GM23338 (cell line): ENCODE measurements at regions not wholly inside any gene's neighbourhood (a gene's known extent, or its start where the extent isn't known, plus 50 kb on each side); places are given as distances from the start of the nearest gene placed in this dataset.
A peak's percentile ranks its signal among the peaks of the same experiment; 100 is the strongest.

ENCODE experiments used
- ATAC-seq: fragments of 200-7000 bp; cut with Tn5 transposase; 3 replicates; pipeline ENCODE4 v1.9.1; 2020
- DNase-seq: peaks from one replicate; pipeline ENCODE4 v3.0.0-alpha.2; 2015; ENCODE audit warnings: low spot score
- H2AFZ ChIP-seq: fragments of 200-600 bp; sonication (generic); 2 replicates; pipeline ENCODE4 v1.8.0; 2016; ENCODE audit warnings: antibody characterized with exemption, mild to moderate bottlenecking, moderate library complexity
- H3F3A ChIP-seq: fragments of 200-600 bp; sonication (generic); replicated peaks from 2 replicates; pipeline ENCODE4 v1.8.0; 2017; ENCODE audit warnings: antibody characterized with exemption, mixed run types, low read depth
- H3K27ac ChIP-seq: fragments of 200-600 bp; sonication (generic); 2 replicates; pipeline ENCODE4 v1.6.1; 2016; ENCODE audit warnings: low read depth
- H3K27me3 ChIP-seq: fragments of 200-600 bp; sonication (generic); 2 replicates; pipeline ENCODE4 v1.8.0; 2016; ENCODE audit warnings: mild to moderate bottlenecking, mixed run types, moderate library complexity; ENCODE audit not compliant: insufficient read depth
- H3K36me3 ChIP-seq: fragments of 200-600 bp; sonication (generic); 2 replicates; pipeline ENCODE4 v1.8.0; 2016; ENCODE audit warnings: mild to moderate bottlenecking; ENCODE audit not compliant: insufficient read depth
- H3K4me1 ChIP-seq: fragments of 200-600 bp; sonication (generic); 2 replicates; pipeline ENCODE4 v1.8.0; 2016; ENCODE audit warnings: mild to moderate bottlenecking, moderate library complexity; ENCODE audit not compliant: insufficient read depth
- H3K4me2 ChIP-seq: fragments of 200-600 bp; sonication (generic); 2 replicates; pipeline ENCODE4 v1.7.1; 2017; ENCODE audit warnings: mixed run types
- H3K4me3 ChIP-seq: fragments of 200-600 bp; sonication (generic); 2 replicates; pipeline ENCODE4 v1.6.1; 2016; ENCODE audit warnings: mixed run types
- H3K79me2 ChIP-seq: fragments of 200-600 bp; sonication (generic); replicated peaks from 2 replicates; pipeline ENCODE4 v1.8.0; 2017; ENCODE audit warnings: mild to moderate bottlenecking; ENCODE audit not compliant: insufficient read depth
- H3K9me2 ChIP-seq: fragments of 200-600 bp; sonication (generic); 2 replicates; pipeline ENCODE4 v1.8.0; 2017; ENCODE audit not compliant: insufficient read depth
- H4K20me1 ChIP-seq: fragments of 200-600 bp; sonication (generic); replicated peaks from 2 replicates; pipeline ENCODE4 v1.8.0; 2017; ENCODE audit warnings: mild to moderate bottlenecking; ENCODE audit not compliant: insufficient read depth
- H3K27ac Mint-ChIP-seq: 2 replicates; pipeline ENCODE4 v1.8.0; 2020; ENCODE audit warnings: inconsistent platforms, mild to moderate bottlenecking, moderate library complexity, mixed read lengths
- H3K27me3 Mint-ChIP-seq: 3 replicates; pipeline ENCODE4 v1.8.0; 2022; ENCODE audit warnings: low read depth, mild to moderate bottlenecking, moderate library complexity, mixed read lengths, inconsistent platforms; ENCODE audit not compliant: insufficient read depth, poor library complexity
- H3K36me3 Mint-ChIP-seq: 3 replicates; pipeline ENCODE4 v1.8.0; 2021; ENCODE audit warnings: low read depth, mild to moderate bottlenecking, inconsistent platforms, moderate library complexity, mixed read lengths
- H3K4me1 Mint-ChIP-seq: 3 replicates; pipeline ENCODE4 v1.8.0; 2020; ENCODE audit warnings: mild to moderate bottlenecking, inconsistent platforms, mixed read lengths
- H3K4me3 Mint-ChIP-seq: 3 replicates; pipeline ENCODE4 v1.8.0; 2021; ENCODE audit warnings: moderate library complexity, mild to moderate bottlenecking, inconsistent platforms, mixed read lengths
- H3K9me3 Mint-ChIP-seq: 3 replicates; pipeline ENCODE4 v1.8.0; 2020; ENCODE audit warnings: moderate library complexity, mild to moderate bottlenecking, inconsistent platforms, mixed read lengths
- CREB1 ChIP-seq: fragments of 250-450 bp; sonication (Bioruptor Pico); IDR thresholded peaks from 2 replicates; pipeline ENCODE4 v1.5.0; 2020; ENCODE audit warnings: low read depth, mild to moderate bottlenecking, moderate library complexity
- CTCF ChIP-seq, 2 experiments: fragments of 200-600 bp in 1 of 2; sonication (generic) in 1 of 2; conservative IDR thresholded peaks; 2 replicates each; pipeline versions ENCODE4 v1.5.1 to v1.6.1; 2016 to 2017; ENCODE audit warnings: antibody characterized with exemption in 2 of 2, low read depth in 2 of 2, mild to moderate bottlenecking in 2 of 2, moderate library complexity in 1 of 2
- ETS1 ChIP-seq: IDR thresholded peaks from 2 replicates; pipeline ENCODE4 v1.6.1; 2016; ENCODE audit warnings: antibody characterized with exemption
- EZH2 ChIP-seq: fragments of 200-600 bp; sonication (generic); IDR thresholded peaks from one replicate; pipeline ENCODE4 v1.8.0; 2017; ENCODE audit warnings: antibody characterized with exemption, mild to moderate bottlenecking, low read depth; ENCODE audit not compliant: unreplicated experiment
- EZH2phosphoT487 ChIP-seq: fragments of 200-600 bp; sonication (generic); IDR thresholded peaks from one replicate; pipeline ENCODE4 v1.8.1; 2018; ENCODE audit warnings: antibody characterized with exemption; ENCODE audit not compliant: unreplicated experiment
- JUNB ChIP-seq: IDR thresholded peaks from one replicate; pipeline ENCODE4 v1.6.1; 2016; ENCODE audit warnings: antibody characterized with exemption; ENCODE audit not compliant: unreplicated experiment
- NANOG ChIP-seq: IDR thresholded peaks from 2 replicates; pipeline ENCODE4 v1.6.1; 2016; ENCODE audit warnings: antibody characterized with exemption, borderline replicate concordance
- POLR2AphosphoS5 ChIP-seq: IDR thresholded peaks from 2 replicates; pipeline ENCODE4 v1.6.1; 2016; ENCODE audit warnings: antibody characterized with exemption, low read depth
- STAT1 ChIP-seq: IDR thresholded peaks from one replicate; pipeline ENCODE4 v1.6.1; 2016; ENCODE audit warnings: antibody characterized with exemption; ENCODE audit not compliant: unreplicated experiment
- ZNF114 ChIP-seq: fragments of 250-450 bp; sonication (Bioruptor Pico); IDR thresholded peaks from 2 replicates; pipeline ENCODE4 v1.5.0; 2020; ENCODE audit warnings: mild to moderate bottlenecking, moderate library complexity
- ZNF331 ChIP-seq: fragments of 250-450 bp; sonication (Bioruptor Pico); IDR thresholded peaks from 2 replicates; pipeline ENCODE4 v1.5.0; 2020; ENCODE audit warnings: low read depth, mild to moderate bottlenecking, moderate library complexity
- TF ChIP-seq, protein P1 (sequence below): IDR thresholded peaks from one replicate; pipeline ENCODE4 v1.6.1; 2018; ENCODE audit warnings: antibody characterized with exemption; ENCODE audit not compliant: unreplicated experiment
- TF ChIP-seq, protein P2 (sequence below): fragments of 250-450 bp; sonication (Bioruptor Pico); IDR thresholded peaks from 2 replicates; pipeline ENCODE4 v1.5.0; 2020; ENCODE audit warnings: mild to moderate bottlenecking, moderate library complexity

- no peak overlapping the region for H3K4me3 Mint-ChIP-seq
- no peaks in the 10 kb centered on the region for H4K20me1 ChIP-seq
- peaks cover 10% of the 10 kb centered on the region for H3K4me1 ChIP-seq
- peaks cover 2% of the 10 kb centered on the region for H3K27me3 Mint-ChIP-seq
- H3K79me2 ChIP-seq = no peaks in the 10 kb centered on the region
- ATAC-seq (no peak), DNase-seq (no peak)
- H3F3A ChIP-seq = no peaks in the 10 kb centered on the region
- H3K36me3 ChIP-seq = no peaks in the 10 kb centered on the region
- H3K27me3 ChIP-seq = no peaks in the 10 kb centered on the region
- H3K4me1 Mint-ChIP-seq = peaks cover 7% of the 10 kb centered on the region; the same call in 2 of the 3 replicates
- peaks cover 6% of the 10 kb centered on the region for H3K9me2 ChIP-seq
- H3K36me3 Mint-ChIP-seq = peaks cover 4% of the 10 kb centered on the region; the same call in 1 of the 3 replicates
- no peak overlapping the region for H3K4me2 ChIP-seq
- H3K9me3 Mint-ChIP-seq = peaks cover 7% of the 10 kb centered on the region
- H2AFZ ChIP-seq = peak overlapping the region; percentile 32; the same call in 1 of the 2 replicates
- H3K4me3 ChIP-seq = no peak overlapping the region
- H3K27ac ChIP-seq = no peak overlapping the region
- H3K27ac Mint-ChIP-seq = no peak overlapping the region
- no peak for TF ChIP-seq NANOG
- no peak for TF ChIP-seq EZH2phosphoT487
- no peak for TF ChIP-seq JUNB
- TF ChIP-seq STAT1 = no peak
- TF ChIP-seq CTCF (conservative IDR thresholded peaks at IDR 0.05; ENCODE audit: low read depth in 2 of 2) = no peak
- TF ChIP-seq ZNF331 (CRISPR knock-in tag) = no peak
- no peak for TF ChIP-seq CREB1 (CRISPR knock-in tag)
- TF ChIP-seq ZNF114 (CRISPR knock-in tag) = no peak
- TF ChIP-seq EZH2 = no peak
- TF ChIP-seq, protein P1, sequence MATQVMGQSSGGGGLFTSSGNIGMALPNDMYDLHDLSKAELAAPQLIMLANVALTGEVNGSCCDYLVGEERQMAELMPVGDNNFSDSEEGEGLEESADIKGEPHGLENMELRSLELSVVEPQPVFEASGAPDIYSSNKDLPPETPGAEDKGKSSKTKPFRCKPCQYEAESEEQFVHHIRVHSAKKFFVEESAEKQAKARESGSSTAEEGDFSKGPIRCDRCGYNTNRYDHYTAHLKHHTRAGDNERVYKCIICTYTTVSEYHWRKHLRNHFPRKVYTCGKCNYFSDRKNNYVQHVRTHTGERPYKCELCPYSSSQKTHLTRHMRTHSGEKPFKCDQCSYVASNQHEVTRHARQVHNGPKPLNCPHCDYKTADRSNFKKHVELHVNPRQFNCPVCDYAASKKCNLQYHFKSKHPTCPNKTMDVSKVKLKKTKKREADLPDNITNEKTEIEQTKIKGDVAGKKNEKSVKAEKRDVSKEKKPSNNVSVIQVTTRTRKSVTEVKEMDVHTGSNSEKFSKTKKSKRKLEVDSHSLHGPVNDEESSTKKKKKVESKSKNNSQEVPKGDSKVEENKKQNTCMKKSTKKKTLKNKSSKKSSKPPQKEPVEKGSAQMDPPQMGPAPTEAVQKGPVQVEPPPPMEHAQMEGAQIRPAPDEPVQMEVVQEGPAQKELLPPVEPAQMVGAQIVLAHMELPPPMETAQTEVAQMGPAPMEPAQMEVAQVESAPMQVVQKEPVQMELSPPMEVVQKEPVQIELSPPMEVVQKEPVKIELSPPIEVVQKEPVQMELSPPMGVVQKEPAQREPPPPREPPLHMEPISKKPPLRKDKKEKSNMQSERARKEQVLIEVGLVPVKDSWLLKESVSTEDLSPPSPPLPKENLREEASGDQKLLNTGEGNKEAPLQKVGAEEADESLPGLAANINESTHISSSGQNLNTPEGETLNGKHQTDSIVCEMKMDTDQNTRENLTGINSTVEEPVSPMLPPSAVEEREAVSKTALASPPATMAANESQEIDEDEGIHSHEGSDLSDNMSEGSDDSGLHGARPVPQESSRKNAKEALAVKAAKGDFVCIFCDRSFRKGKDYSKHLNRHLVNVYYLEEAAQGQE = no peak
- TF ChIP-seq, protein P2, sequence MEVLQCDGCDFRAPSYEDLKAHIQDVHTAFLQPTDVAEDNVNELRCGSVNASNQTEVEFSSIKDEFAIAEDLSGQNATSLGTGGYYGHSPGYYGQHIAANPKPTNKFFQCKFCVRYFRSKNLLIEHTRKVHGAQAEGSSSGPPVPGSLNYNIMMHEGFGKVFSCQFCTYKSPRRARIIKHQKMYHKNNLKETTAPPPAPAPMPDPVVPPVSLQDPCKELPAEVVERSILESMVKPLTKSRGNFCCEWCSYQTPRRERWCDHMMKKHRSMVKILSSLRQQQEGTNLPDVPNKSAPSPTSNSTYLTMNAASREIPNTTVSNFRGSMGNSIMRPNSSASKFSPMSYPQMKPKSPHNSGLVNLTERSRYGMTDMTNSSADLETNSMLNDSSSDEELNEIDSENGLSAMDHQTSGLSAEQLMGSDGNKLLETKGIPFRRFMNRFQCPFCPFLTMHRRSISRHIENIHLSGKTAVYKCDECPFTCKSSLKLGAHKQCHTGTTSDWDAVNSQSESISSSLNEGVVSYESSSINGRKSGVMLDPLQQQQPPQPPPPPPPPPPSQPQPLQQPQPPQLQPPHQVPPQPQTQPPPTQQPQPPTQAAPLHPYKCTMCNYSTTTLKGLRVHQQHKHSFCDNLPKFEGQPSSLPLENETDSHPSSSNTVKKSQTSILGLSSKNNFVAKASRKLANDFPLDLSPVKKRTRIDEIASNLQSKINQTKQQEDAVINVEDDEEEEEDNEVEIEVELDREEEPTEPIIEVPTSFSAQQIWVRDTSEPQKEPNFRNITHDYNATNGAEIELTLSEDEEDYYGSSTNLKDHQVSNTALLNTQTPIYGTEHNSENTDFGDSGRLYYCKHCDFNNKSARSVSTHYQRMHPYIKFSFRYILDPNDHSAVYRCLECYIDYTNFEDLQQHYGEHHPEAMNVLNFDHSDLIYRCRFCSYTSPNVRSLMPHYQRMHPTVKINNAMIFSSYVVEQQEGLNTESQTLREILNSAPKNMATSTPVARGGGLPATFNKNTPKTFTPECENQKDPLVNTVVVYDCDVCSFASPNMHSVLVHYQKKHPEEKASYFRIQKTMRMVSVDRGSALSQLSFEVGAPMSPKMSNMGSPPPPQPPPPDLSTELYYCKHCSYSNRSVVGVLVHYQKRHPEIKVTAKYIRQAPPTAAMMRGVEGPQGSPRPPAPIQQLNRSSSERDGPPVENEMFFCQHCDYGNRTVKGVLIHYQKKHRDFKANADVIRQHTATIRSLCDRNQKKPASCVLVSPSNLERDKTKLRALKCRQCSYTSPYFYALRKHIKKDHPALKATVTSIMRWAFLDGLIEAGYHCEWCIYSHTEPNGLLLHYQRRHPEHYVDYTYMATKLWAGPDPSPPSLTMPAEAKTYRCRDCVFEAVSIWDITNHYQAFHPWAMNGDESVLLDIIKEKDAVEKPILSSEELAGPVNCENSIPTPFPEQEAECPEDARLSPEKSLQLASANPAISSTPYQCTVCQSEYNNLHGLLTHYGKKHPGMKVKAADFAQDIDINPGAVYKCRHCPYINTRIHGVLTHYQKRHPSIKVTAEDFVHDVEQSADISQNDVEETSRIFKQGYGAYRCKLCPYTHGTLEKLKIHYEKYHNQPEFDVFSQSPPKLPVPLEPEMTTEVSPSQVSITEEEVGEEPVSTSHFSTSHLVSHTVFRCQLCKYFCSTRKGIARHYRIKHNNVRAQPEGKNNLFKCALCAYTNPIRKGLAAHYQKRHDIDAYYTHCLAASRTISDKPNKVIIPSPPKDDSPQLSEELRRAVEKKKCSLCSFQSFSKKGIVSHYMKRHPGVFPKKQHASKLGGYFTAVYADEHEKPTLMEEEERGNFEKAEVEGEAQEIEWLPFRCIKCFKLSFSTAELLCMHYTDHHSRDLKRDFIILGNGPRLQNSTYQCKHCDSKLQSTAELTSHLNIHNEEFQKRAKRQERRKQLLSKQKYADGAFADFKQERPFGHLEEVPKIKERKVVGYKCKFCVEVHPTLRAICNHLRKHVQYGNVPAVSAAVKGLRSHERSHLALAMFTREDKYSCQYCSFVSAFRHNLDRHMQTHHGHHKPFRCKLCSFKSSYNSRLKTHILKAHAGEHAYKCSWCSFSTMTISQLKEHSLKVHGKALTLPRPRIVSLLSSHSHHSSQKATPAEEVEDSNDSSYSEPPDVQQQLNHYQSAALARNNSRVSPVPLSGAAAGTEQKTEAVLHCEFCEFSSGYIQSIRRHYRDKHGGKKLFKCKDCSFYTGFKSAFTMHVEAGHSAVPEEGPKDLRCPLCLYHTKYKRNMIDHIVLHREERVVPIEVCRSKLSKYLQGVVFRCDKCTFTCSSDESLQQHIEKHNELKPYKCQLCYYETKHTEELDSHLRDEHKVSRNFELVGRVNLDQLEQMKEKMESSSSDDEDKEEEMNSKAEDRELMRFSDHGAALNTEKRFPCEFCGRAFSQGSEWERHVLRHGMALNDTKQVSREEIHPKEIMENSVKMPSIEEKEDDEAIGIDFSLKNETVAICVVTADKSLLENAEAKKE (CRISPR knock-in tag) = no peak
- no peak for TF ChIP-seq POLR2AphosphoS5
- no peak for TF ChIP-seq ETS1
Observed at GRCh38 chr16:48790151-48790550, 180.2 kb upstream of the N4BP1 start.
